RWPE1 (cell line): ENCODE measurements at regions not wholly inside any gene's neighbourhood (a gene's known extent, or its start where the extent isn't known, plus 50 kb on each side); places are given as distances from the start of the nearest gene placed in this dataset.

Source experiments
- CTCF ChIA-PET: fragments of 350-600 bp; sonication (Branson Sonifier 250); formaldehyde crosslinking; extraction: SDS; loops from one replicate; lab custom pipeline; 2021; lab: Yijun Ruan, JAX
- POLR2A ChIA-PET: fragments of 400-600 bp; formaldehyde crosslinking; extraction: SDS; loops from one replicate; lab custom pipeline; 2020; ENCODE audit warnings: antibody characterized with exemption; ENCODE audit not compliant: low non-redundant PET; lab: Yijun Ruan, JAX
- DNase-seq: peaks from one replicate; pipeline ENCODE4 v3.0.0; 2012; ENCODE audit warnings: low spot score
- H3K27ac ChIP-seq: fragments of 450-650 bp; 2 replicates; pipeline ENCODE4 v1.5.1; 2017
- CTCF ChIP-seq: fragments of 450-650 bp; conservative IDR thresholded peaks from 2 replicates; pipeline ENCODE4 v1.5.1; 2017; ENCODE audit warnings: low read depth, mild to moderate bottlenecking

GRCh38 chr3:117306299-117306698 lies 596.7 kb downstream of the TUSC7 start:
- POLR2A ChIA-PET = no interaction called here
- DNase-seq = no peak
- H3K27ac ChIP-seq = no peak overlapping the region
- CTCF ChIA-PET = interaction anchor here (0.7 kb wide), 1 partner anchor 194 kb away, joined by 4 read pairs; no protein-coding TSS in a partner anchor
- no peak for TF ChIP-seq CTCF

GRCh38 chr3:117308353-117308752 lies 598.8 kb downstream of the TUSC7 start:
- no peak overlapping the region for H3K27ac ChIP-seq
- ChIA-PET CTCF (no interaction called here), POLR2A (no interaction called here)
- no peak for DNase-seq
- TF ChIP-seq CTCF = no peak

- DNase-seq = no peak
- no peak overlapping the region for H3K27ac ChIP-seq
- POLR2A ChIA-PET = no interaction called here
- no peak for TF ChIP-seq CTCF
- CTCF ChIA-PET = no interaction called here
Measured at GRCh38 chr3:117308756-117309155, 599.2 kb downstream of the TUSC7 start.

GRCh38 chr3:117310536-117310935 lies 601.0 kb downstream of the TUSC7 start:
- no peak for DNase-seq
- POLR2A ChIA-PET = no interaction called here
- H3K27ac ChIP-seq = no peak overlapping the region
- no peak for TF ChIP-seq CTCF
- CTCF ChIA-PET = no interaction called here

- no peak overlapping the region for H3K27ac ChIP-seq
- CTCF ChIA-PET = no interaction called here
- DNase-seq = no peak
- TF ChIP-seq CTCF = no peak
- POLR2A ChIA-PET = no interaction called here
Measured at GRCh38 chr3:117314441-117315150, 605.0 kb downstream of the TUSC7 start.

GRCh38 chr3:117322866-117323265 lies 613.3 kb downstream of the TUSC7 start:
- CTCF ChIA-PET = no interaction called here
- TF ChIP-seq CTCF = no peak

More at GRCh38 chr3:117322866-117323265, 613.3 kb downstream of the TUSC7 start:
- DNase-seq = peak; percentile 12
- H3K27ac ChIP-seq = no peak overlapping the region
- POLR2A ChIA-PET = no interaction called here
